Esophagus muscularis mucosa (tissue), 4 donors: ENCODE measurements at regions not wholly inside any gene's neighbourhood (a gene's known extent, or its start where the extent isn't known, plus 50 kb on each side); places are given as distances from the start of the nearest gene placed in this dataset.

Experiments
- CTCF ChIP-seq, 3 experiments: fragments of 200-600 bp in 2 of 3; fragments of 450-650 bp in 1 of 3; sonication (generic) in 2 of 3; IDR thresholded peaks; one replicate each; pipeline ENCODE4 v1.5.1; 2017 to 2019; ENCODE audit warnings: antibody characterized with exemption in 3 of 3, mild to moderate bottlenecking in 2 of 3, moderate library complexity in 1 of 3
- EP300 ChIP-seq: sonication (generic); formaldehyde crosslinking; IDR thresholded peaks from one replicate; pipeline ENCODE4 v1.6.1; 2017; ENCODE audit warnings: antibody characterized with exemption
- POLR2A ChIP-seq: fragments of 450-650 bp; IDR thresholded peaks from one replicate; pipeline ENCODE4 v1.6.1; 2017; ENCODE audit warnings: antibody characterized with exemption, moderate library complexity, mild to moderate bottlenecking, low read depth
- POLR2AphosphoS5 ChIP-seq, 2 donors: sonication (generic); formaldehyde crosslinking; IDR thresholded peaks; one replicate each; pipeline ENCODE4 v1.6.1; 2017; ENCODE audit warnings: antibody characterized with exemption in 2 of 2

DNA sequence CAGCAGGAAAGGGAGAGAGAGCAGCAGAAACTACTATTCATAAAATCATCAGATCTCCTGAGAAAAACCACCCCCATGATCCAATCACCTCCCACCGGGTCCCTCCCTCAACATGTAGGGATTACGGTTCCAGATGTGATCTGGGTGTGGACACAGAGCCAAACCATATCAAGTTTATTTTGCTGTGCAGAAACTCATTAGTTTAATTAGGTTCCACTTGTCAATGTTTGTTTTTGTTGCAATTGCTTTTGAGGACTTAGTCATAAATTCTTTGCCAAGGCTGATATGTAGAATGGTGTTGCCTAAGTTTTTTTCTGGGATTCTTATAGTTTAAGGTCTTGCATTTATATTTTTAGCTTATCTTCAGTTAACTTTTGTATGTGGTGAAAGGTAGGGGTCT is 422.0 kb upstream of the HS3ST5 start:
- TF ChIP-seq POLR2A (no peak), CTCF (IDR thresholded peaks at IDR 0.05) (no peak), POLR2AphosphoS5 (IDR thresholded peaks at IDR 0.05) (no peak), EP300 (no peak)
